ENCODE measurements at regions not wholly inside any gene's neighbourhood (a gene's known extent, or its start where the extent isn't known, plus 50 kb on each side); places are given as distances from the start of the nearest gene placed in this dataset.

DNA sequence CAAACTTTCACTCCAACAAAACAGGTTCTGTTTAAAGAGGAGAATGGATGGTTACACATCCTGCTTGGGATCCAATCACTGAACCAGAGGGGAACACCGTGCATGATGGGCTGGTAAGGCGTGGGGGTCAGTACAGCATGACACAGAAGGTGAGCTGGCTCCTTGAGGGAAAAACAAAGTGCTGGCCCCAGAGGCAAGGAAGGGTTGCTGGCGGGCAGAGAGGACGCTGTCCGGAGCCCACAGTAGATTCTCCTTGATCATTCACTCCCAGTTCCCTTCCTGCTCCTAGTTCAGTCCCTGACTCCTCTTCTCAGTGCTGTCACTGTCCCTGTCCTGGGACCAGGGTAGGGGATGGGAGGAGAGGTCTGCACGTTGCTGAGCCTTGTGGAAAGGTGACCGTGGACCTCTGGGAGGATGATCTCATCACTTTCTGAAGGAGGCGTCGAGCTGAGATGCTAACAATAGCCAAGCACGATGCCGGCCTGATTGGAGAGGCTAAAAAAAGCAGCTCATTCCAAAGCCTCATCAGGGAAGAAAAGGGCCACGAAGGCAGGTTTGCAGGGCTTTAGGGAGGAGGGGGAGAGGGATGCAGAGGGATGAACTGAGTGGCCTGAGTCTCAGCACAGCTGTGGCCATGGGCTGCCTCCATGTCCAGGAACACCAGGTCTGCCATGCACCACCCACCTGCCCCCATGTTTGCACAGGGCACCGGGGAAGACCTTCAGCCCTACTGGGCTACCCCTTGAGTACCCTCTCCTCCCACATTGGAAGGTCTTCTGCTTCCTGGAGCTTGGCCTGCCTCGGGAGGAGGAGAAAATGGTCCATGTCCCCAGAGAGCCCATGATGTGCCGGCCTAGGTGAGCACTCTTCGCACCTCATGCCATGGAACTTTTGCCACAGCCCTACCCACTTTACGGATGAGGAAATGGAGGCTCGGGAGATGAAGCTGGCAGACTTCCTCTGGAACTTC is 72.7 kb upstream of the RTL6 start:
- POLR2A ChIA-PET, result no interaction called here

DNA sequence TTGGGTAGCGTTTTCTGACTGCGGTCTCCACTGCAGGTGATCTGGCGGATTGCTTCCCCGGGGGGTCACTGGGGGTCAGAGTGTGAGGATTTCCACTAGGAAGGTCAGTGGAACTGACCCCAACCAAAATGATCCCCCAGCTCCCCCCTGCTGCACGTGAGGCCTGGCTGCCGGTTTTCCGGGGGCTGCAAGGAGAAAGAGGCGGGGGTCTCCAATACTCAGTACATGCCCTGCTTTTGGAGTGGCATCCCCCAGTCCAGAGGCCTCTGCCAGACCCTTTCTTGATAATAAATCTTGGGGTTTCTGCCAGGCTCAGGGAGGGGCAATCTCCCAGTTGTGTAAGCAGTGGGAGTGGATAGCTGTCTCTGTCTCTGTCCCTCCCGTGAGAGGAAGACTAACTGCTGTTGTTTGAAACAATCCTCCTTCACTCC is 71.5 kb upstream of the RTL6 start:
- H3K4me1 ChIP-seq (ENCODE audit: control insufficient read depth, insufficient read depth, low read length), result no peaks in the 10 kb centered on the region
- TF ChIP-seq ZNF76 (tag by site-specific recombination; IDR thresholded peaks at IDR 0.05; ENCODE audit: borderline replicate concordance, low read depth) (no peak), ZNF202 (tag by site-specific recombination; IDR thresholded peaks at IDR 0.05; ENCODE audit: borderline replicate concordance) (no peak), ZNF530 (tag by site-specific recombination; IDR thresholded peaks at IDR 0.05; ENCODE audit: low read depth) (no peak), ZNF391 (tag by site-specific recombination; IDR thresholded peaks at IDR 0.05; ENCODE audit: borderline replicate concordance, low read depth) (no peak), ZNF621 (tag by site-specific recombination; IDR thresholded peaks at IDR 0.05) (no peak), ZNF37A (tag by site-specific recombination; IDR thresholded peaks at IDR 0.05) (no peak), ZSCAN30 (tag by site-specific recombination; IDR thresholded peaks at IDR 0.05) (no peak)
- TF ChIP-seq, protein P1, sequence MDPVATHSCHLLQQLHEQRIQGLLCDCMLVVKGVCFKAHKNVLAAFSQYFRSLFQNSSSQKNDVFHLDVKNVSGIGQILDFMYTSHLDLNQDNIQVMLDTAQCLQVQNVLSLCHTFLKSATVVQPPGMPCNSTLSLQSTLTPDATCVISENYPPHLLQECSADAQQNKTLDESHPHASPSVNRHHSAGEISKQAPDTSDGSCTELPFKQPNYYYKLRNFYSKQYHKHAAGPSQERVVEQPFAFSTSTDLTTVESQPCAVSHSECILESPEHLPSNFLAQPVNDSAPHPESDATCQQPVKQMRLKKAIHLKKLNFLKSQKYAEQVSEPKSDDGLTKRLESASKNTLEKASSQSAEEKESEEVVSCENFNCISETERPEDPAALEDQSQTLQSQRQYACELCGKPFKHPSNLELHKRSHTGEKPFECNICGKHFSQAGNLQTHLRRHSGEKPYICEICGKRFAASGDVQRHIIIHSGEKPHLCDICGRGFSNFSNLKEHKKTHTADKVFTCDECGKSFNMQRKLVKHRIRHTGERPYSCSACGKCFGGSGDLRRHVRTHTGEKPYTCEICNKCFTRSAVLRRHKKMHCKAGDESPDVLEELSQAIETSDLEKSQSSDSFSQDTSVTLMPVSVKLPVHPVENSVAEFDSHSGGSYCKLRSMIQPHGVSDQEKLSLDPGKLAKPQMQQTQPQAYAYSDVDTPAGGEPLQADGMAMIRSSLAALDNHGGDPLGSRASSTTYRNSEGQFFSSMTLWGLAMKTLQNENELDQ (tag by site-specific recombination; IDR thresholded peaks at IDR 0.05; ENCODE audit: low read depth), result no peak
- H3K27ac ChIP-seq (ENCODE audit: extremely low read depth, low read depth, low read length), result no peak overlapping the region
- H3K36me3 ChIP-seq (ENCODE audit: control insufficient read depth in 2 of 2, insufficient read depth in 1 of 2, low read length in 2 of 2), result no peaks in the 10 kb centered on the region
- ChIA-PET POLR2A (no interaction called here), CTCF (interaction anchor here (0.6 to 1.2 kb wide), 5 partner anchors 12 to 576 kb away, joined by 3 to 4 read pairs (median 3); no protein-coding TSS in a partner anchor)
- no peak overlapping the region for H3K4me3 ChIP-seq (ENCODE audit: low read depth, low read length)
- H3K9me3 ChIP-seq (ENCODE audit: control insufficient read depth, insufficient read depth, low read depth, low read length), result no peaks in the 10 kb centered on the region

More for the DNA sequence above, 72.7 kb upstream of the RTL6 start:
- H3K4me1 ChIP-seq (ENCODE audit: control insufficient read depth, insufficient read depth, low read length), result no peaks in the 10 kb centered on the region
- H3K36me3 ChIP-seq (ENCODE audit: control insufficient read depth in 2 of 2, insufficient read depth in 1 of 2, low read length in 2 of 2), result no peaks in the 10 kb centered on the region
- CTCF ChIA-PET, result interaction anchor here (1.2 kb wide), 1 partner anchor 578 kb away, joined by 7 read pairs; no protein-coding TSS in a partner anchor
- no peaks in the 10 kb centered on the region for H3K9me3 ChIP-seq (ENCODE audit: control insufficient read depth, insufficient read depth, low read depth, low read length)
- H3K27ac ChIP-seq (ENCODE audit: extremely low read depth, low read depth, low read length), result no peak overlapping the region
- TF ChIP-seq ZNF621 (tag by site-specific recombination; IDR thresholded peaks at IDR 0.05) (no peak), SP7 (tag by site-specific recombination; IDR thresholded peaks at IDR 0.05) (no peak), AEBP2 (tag by site-specific recombination; IDR thresholded peaks at IDR 0.05; ENCODE audit: borderline replicate concordance) (no peak), ZNF658 (tag by site-specific recombination; IDR thresholded peaks at IDR 0.05) (no peak), ZFP69B (tag by site-specific recombination; IDR thresholded peaks at IDR 0.05) (no peak), ZNF169 (tag by site-specific recombination; IDR thresholded peaks at IDR 0.05) (no peak), ZFP3 (tag by site-specific recombination; IDR thresholded peaks at IDR 0.05; ENCODE audit: low read depth) (no peak), OSR2 (tag by site-specific recombination; IDR thresholded peaks at IDR 0.05) (no peak), MZF1 (tag by site-specific recombination; IDR thresholded peaks at IDR 0.05; ENCODE audit: borderline replicate concordance) (no peak), ZBTB1 (tag by site-specific recombination; IDR thresholded peaks at IDR 0.05) (no peak), ZNF423 (tag by site-specific recombination; IDR thresholded peaks at IDR 0.05) (no peak), ZNF121 (tag by site-specific recombination; IDR thresholded peaks at IDR 0.05) (no peak), ZNF623 (tag by site-specific recombination; IDR thresholded peaks at IDR 0.05) (no peak), ZNF133 (tag by site-specific recombination; IDR thresholded peaks at IDR 0.05) (no peak), ZNF610 (tag by site-specific recombination; IDR thresholded peaks at IDR 0.05; ENCODE audit: borderline replicate concordance) (no peak), ZNF175 (tag by site-specific recombination; IDR thresholded peaks at IDR 0.05) (no peak)
- TF ChIP-seq, protein P2, sequence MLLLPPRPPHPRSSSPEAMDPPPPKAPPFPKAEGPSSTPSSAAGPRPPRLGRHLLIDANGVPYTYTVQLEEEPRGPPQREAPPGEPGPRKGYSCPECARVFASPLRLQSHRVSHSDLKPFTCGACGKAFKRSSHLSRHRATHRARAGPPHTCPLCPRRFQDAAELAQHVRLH (tag by site-specific recombination; IDR thresholded peaks at IDR 0.05), result no peak
- H3K4me3 ChIP-seq (ENCODE audit: low read depth, low read length), result no peak overlapping the region
